ENCODE measurements at regions not wholly inside any gene's neighbourhood (a gene's known extent, or its start where the extent isn't known, plus 50 kb on each side); places are given as distances from the start of the nearest gene placed in this dataset.
A peak's percentile ranks its signal among the peaks of the same experiment; 100 is the strongest.
"Not testable (repeated sequence)": the region's sequence is repeated elsewhere in the genome, so short reads cannot be mapped to it uniquely, and the experiment has no call there.

DNA sequence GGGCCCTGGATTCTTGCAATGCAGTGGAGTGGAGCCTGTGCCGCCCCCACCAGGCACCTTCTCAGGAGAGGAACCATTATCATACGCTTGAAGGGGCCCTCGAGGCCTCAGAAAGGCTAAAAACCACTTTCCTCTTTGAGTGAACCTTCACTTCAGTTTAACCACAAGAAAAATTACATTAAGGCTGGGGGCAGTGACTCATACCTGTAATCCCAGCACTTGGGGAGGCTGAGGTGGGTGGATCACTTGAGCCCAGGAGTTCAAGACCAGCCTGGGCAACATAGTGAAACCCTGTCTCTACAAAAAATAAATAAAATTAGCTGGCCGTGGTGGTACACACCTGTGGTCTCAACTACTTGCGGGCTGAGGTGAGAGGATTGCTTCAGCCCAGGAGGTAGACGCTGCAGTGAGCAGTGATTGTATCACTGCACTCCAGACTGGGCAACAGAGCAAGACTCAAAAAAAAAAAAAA is 165.8 kb upstream of the GRK3 start:
- not testable (repeated sequence) for DNase-seq

DNA sequence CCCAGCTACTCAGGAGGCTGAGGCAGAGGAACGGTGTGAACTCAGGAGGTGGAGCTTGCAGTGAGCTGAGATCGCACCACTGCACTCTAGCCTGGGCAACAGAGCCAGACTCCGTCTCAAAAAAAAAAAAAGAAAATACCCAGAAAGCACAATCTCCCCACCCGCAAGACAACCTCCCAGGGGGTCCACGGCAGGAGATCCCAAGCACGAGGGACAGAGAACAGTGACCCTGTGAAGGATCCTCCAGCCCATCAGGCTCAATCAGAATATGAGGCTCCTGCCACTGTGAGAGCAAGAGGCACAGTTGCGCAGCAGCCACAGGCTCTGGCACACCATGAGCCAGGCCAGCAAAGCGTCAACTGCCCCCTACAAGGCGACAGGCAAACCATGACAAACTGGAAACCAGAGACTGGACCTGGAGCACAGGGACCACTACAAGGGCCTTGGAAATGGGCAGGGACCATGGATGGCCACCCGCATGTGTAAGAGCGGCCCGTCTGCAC is 164.8 kb upstream of the GRK3 start:
- no peak for DNase-seq

DNA sequence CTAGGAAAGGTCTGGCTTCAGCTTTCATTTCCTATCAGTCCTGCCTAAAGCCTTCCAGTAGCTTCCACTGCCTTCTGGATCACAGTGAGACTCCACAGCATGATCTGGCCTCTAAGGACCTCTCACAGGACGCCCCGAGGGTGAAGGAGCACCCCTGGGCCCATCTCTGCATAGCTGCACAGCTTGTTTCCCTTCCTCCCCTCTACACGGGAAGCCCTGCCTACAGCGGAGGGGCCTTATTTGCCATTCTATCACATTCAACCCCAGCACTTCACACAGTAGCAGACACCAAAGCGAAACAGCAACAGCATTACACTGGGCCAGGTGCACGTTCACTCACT is 162.3 kb upstream of the GRK3 start:
- no peak for DNase-seq

DNA sequence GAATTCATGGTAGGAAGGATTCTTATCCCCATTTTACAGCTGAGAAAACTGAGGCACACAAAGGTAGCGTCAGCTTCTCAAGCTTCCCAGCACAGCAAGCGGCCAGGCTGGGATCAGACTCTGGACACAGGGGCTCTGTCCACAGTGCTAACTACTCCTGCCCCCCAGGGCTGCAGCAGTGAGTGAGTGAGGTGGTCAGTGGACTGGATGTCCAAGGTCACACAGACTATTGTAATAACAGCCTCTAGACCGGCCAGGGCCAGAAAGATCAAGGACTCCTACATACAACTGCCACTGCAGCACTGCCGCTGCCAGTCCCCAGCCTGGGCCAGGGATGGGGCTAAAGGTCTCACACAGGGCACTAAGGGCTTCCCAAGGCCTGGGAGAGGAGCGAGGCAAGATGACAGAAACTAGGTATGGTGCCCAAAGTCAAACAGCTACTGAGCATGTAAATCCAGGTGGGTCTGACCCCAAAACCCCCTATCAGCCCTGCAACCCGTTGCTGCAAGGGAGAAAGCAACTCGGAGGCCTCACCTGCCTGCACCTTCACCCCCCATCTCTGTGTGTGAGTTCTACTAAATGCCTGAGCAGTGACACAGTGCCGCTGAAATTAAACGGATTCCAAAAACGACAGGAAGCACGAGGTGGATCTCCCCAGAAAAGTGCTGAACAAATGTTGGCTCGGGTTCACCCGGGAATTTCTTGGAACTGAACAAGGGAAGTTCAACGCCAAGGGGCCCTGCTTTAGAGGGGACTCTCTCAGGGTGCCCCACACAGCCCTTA is 161.8 kb upstream of the GRK3 start:
- DNase-seq, result no peak

- no peak for DNase-seq
Observed at GRCh38 chr22:25403284-25403810, 161.1 kb upstream of the GRK3 start.

DNA sequence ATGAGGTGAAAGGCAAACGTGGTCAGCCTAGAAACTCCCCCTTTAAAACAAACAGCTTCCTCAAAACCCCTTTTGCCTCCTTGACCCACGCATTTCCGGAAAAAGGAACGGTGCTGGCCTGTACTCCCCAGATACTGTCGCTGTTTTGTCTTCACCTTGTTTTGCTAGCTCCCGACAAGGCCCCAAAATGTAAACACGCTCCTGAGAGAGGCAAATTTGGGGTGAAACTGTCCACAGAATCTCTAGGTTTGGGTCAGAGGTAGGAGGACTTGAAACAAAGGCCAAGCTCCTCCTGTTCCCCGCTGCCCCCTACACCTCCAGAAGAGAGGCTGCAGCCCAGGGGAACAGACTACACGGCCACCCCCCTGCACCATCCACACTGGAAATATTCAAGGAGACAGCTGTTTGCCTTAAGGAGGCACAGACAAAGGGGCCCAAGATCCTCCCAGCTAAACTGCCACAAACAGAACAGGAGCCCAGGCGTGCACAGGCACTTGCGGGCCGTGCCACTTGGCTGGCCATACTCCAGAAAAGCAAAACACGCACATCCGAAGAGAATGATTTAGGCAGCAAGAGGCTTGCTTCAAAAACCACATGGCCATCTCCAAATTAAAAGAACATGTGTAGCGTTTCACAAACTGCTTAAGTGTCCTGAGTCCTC is 160.5 kb upstream of the GRK3 start:
- DNase-seq, result no peak

DNA sequence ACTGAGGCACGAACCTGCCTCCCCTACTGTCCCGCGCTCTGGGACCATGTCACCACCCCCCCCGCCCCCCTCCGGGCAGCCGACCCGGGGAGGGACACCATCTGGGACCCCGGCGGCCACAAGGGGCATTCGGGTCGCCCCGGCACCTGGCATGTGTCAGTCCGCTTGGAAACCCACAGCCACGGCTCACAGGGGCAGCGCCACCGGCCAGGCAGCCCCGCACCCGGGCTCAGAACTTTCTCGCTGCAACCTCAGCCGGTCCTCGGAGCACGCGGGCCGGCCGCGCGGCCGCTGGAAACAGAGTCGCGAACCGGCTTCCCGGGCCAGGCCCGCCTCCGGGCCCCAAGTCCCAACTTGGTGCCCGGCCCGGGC is 159.9 kb upstream of the GRK3 start:
- no peak for DNase-seq

DNA sequence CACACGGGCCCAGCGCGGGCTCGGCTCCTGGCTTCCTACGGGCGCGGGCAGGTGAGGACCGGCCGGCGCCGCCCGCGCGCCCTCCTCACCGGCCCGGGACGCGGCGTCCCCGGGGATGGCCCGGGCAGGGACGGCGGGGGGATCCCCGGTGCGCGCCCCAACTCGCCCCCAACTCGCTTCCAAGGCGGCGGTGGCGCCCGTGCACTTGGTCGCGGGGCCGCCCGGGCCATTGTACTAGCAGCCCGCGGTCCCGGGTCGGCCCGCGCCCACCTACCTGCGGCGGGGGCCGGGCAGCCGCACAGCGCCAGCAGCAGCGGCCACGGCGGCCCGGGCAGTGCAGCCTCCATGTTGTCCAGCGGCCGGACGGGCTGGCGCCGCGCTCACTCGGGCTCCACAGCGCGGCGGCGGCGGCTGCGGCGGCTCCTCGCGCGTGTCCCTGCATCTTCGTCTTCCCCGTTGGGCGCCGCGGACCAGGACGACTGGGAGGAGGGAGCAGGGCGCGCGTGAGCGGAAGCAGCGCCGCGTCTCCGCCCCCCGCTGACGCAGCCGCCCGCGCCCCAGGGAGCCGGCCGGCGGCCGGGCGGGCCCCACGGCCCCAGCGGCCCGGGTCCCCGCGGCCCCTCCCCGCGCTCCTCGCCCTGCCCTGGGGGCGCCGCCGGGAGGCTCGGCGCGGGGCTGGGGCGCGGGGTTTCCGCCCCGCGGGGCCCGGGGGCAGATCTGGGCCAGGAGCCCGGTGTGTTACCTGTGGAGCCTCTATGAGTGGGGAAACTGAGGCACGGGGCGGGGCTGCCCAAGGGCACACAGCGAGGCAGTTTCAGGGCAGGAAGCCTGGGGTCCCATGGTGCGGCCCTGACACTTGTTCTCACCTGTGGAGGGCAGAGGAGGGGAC is 159.3 kb upstream of the GRK3 start:
- peak; percentile 24 to 33 for DNase-seq

DNA sequence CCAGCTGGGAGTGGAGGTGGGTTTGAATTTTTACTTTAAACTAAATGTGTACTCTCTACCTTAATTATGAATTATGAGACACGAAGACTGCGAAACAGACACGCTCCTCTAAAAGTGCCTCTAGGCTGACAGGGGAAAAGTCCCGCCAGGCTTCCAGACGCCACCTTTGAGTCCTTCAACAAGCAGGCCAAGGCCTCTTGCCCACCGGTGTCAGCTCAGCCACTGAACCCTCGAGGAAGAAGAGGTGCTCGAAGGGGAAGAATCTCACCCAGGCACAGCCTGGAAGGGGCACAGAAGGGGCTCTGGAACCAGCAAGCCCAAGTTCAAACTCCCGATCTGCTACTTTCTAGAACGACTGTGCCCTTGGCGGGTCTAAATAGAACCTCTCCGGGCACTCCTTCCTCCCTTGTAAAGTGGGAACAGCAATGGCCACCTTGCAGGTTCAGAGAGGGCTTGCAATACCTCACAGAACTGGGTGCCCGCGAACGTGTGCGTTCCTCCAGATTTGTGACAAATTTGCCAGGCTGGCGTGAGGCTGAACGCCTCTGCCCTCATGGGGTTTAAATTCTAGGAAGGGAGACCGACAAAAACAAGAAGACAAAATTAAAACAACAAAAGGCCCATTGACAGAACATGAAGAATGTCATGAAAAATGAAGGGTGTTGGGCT is 158.5 kb upstream of the GRK3 start:
- DNase-seq, result no peak

GRCh38 chr22:25406510-25407210 is 157.8 kb upstream of the GRK3 start:
- DNase-seq, result no peak

DNA sequence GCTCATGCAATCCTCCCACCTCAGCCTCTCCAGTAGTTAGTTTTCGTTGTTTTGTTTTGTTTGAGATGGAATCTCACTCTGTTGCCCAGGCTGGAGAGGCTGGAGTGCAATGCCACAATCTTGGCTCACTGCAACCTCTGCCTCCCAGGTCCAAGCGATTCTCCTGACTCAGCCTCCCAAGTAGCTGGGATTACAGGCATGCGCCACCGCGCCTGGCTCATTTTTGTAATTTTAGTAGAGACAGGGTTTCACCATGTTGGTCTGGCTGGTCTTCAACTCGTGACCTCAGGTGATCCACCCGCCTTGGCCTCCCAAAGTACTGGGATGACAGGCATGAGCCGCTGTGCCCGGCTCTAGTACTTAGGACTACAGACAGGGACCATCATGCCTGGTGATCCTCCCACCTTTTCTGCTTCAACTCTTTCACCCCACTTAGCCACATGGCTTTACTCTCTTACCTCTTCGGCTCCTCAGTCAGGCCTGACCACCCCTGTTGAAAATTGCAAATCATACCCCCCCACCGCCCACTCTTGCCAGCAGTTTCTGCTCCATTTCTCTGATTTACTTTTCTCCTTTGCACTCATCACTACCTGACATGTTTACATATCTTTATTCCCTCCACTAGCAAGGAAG is 157.1 kb upstream of the GRK3 start:
- no peak for DNase-seq

DNA sequence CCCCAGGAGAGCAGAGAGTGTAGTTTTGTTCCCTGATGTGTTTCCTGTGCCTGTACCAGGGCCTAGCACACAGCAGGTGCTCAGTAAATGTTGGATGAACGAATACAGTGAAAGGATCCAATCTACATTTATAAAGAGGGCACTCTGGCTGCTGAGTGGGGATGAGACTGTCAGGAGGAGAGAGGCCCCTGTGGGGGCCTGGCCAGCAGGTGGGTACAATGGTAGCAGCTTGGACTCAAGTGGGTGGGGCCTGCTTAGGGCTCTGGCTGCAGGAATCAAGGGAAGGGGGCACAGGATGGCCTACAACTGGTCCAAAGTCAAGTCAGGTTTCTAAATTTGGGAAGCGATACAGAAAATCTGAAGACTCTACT is 156.6 kb upstream of the GRK3 start:
- DNase-seq, result no peak

DNA sequence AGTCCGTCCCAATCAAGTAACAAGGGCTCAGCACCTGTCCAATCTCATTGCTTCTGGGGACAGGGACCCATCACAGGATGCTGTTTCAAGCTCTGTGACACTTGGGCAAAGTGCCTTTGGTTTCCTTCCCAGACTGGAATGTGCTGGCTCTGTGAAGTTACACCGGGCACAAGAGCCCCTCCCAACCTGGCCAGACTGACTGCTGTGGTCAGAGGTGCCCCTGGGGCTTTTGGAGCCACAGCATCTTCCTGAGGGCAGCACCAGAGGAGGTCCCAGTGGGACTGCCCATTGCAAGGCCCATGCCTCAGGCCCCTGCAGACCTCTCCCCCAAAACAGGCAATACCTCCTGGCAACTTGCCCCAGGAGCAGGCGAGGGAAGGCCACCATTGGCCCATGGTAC is 155.2 kb upstream of the GRK3 start:
- DNase-seq, result no peak

DNA sequence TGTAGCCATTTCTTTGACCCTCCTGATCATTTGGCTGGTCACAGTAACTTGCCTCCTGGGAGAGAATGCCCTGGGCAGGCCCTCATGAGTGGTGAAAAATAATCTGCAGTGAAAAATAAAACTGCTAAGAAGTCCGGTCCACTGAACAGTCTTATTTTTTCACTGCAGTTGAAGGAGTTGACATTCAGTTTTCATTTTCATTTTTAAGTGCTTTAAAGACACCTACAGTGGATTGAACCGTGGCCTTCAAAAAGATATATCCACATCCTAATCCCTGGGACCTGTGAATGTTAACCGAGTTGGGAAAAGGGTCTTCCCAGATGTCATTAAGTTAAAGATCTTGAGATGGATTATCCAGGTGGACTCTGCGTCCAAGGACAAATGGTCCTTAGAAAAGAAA is 153.6 kb upstream of the GRK3 start:
- no peak for DNase-seq

- DNase-seq, result no peak
Observed at GRCh38 chr22:25413620-25414019, 150.9 kb upstream of the GRK3 start.

- DNase-seq, result peak in 1 of 2 experiments; percentile 25
Observed at GRCh38 chr22:25415731-25416130, 148.7 kb upstream of the GRK3 start.

- not testable (repeated sequence) for DNase-seq
Observed at GRCh38 chr22:25417826-25418225, 146.6 kb upstream of the GRK3 start.

DNA sequence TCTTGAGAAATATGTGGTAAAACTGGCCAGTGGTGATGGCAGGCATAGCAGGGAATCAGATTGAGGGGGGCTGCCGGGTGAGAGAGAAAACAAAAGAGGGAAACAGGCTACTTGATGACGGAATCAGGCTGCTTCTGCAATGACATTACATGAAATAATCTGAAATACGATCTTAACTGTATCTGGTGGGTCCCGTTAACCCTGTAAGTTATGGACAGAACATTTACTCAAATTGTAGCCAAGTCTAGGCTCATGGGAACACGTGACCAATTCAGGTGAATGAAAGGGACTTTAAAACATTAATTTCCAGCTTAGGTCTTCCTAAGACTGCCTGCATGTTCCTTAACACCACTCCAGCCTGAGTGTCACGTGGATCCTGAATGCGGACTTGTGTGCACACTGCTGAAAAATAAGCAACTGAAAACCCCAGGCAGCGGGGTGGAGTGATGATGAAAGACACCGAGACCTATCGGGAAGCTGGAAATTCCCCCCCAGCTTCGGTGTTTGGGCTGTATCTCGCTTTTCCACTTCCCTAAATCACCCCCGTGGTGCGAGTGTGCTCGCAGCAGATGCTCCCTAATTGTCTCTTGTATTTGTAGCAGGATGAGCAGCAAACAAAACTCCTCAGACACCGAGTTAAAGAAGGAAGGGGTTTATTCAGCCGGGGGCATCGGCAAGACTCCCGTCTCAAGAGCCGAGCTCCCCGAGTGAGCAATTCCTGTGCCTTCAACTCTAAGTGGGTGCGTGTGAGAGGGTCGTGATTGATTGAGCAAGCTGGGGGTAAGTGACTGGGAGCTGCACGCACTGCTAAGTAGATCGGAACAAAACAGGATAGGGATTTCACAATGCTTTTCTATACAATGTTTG is 145.0 kb upstream of the GRK3 start:
- peak in 1 of 2 experiments; percentile 37 for DNase-seq

- DNase-seq, result not testable (repeated sequence)
Observed at GRCh38 chr22:25420114-25420441, 144.4 kb upstream of the GRK3 start.

GRCh38 chr22:25420471-25420924 is 144.0 kb upstream of the GRK3 start:
- no peak for DNase-seq

Measured in SHP77 (cell line).